ENCODE measurements at regions not wholly inside any gene's neighbourhood (a gene's known extent, or its start where the extent isn't known, plus 50 kb on each side); places are given as distances from the start of the nearest gene placed in this dataset.

DNA sequence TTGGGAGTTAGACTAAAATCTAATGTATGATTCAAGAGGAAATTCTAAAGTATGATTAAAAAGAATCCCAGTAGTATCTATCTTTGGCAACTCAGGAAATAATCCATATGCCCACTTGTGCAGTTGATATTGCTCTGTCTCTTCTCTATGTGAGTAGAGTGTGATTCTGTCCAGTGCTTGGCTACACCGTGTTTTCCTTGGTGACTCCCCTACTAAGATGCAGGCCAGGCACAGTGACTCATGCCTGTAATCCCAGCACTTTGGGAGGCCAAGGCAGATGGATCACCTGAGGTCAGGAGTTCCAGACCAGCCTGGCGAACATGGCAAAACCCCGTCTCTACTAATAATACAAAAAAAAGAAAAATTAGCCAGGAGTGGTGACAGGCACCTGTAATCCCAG lies 495.4 kb downstream of the MAT2B start:
- no peak overlapping the region for H3K4me2 ChIP-seq (ENCODE audit: low read length)
- H3K4me1 ChIP-seq (ENCODE audit: control insufficient read depth, insufficient read depth, low read length), result no peaks in the 10 kb centered on the region
- H3K4me3 ChIP-seq (ENCODE audit: low read length), result no peak overlapping the region
- no peak overlapping the region for H3K9ac ChIP-seq (ENCODE audit: low read depth, low read length)
- H3K9me3 ChIP-seq (replicated peaks; ENCODE audit: low read length), result no peaks in the 10 kb centered on the region
- H3K36me3 ChIP-seq (ENCODE audit: insufficient read depth, low read length), result no peaks in the 10 kb centered on the region
- no peaks in the 10 kb centered on the region for H3K27me3 ChIP-seq (ENCODE audit: control insufficient read depth, insufficient read depth, low read length)

- Histone ChIP-seq H3K4me3 (ENCODE audit: low read length) (no peak overlapping the region), H3K36me3 (ENCODE audit: insufficient read depth, low read length) (no peaks in the 10 kb centered on the region), H3K4me2 (ENCODE audit: low read length) (no peak overlapping the region), H3K9ac (ENCODE audit: low read depth, low read length) (no peak overlapping the region), H3K27me3 (ENCODE audit: control insufficient read depth, insufficient read depth, low read length) (no peaks in the 10 kb centered on the region), H3K9me3 (replicated peaks; ENCODE audit: low read length) (no peaks in the 10 kb centered on the region), H3K4me1 (ENCODE audit: control insufficient read depth, insufficient read depth, low read length) (no peaks in the 10 kb centered on the region)
Observed at GRCh38 chr5:164002214-164002613, 496.8 kb downstream of the MAT2B start.

DNA sequence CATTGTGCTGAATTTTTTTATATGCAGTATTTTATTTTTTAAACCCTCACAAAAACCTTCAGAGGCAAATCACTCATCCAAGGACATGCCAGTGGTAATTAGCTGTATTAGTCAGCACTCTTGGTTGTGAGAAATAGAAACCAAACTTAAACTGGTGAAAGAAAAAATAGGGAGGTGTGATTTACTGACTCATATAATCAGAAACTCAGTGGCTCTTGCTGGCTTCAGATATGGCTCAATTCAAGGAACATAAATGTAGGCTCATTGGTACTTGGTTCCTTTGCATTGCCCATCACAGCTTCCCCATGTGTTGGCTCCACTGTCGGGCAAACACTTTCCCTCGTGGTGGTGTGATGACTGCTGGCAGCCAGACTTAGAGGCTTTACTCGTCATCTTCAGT lies 497.2 kb downstream of the MAT2B start:
- H3K36me3 ChIP-seq (ENCODE audit: insufficient read depth, low read length), result no peaks in the 10 kb centered on the region
- H3K4me3 ChIP-seq (ENCODE audit: low read length), result no peak overlapping the region
- no peak overlapping the region for H3K4me2 ChIP-seq (ENCODE audit: low read length)
- H3K9me3 ChIP-seq (replicated peaks; ENCODE audit: low read length), result no peaks in the 10 kb centered on the region
- H3K9ac ChIP-seq (ENCODE audit: low read depth, low read length), result no peak overlapping the region
- H3K27me3 ChIP-seq (ENCODE audit: control insufficient read depth, insufficient read depth, low read length), result no peaks in the 10 kb centered on the region
- H3K4me1 ChIP-seq (ENCODE audit: control insufficient read depth, insufficient read depth, low read length), result no peaks in the 10 kb centered on the region

DNA sequence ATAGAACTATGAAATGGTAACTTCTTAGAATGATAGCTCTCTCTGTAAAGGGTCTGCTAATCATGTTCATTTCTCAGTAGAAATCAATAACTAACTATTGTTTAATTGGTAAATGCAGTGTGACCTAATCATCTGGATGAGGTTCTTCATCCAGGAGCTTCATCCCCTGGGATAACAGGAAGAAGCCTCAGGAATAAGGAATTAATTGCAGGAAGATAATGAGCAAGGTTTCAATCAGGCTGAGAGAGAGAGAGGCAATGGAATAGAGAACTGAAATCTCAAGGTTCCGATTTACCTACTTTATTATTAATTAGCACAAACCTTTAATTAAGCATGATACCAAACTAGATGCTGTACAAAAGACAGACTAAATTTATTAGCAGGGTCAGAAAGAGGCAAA lies 499.7 kb downstream of the MAT2B start:
- Histone ChIP-seq H3K9ac (ENCODE audit: low read depth, low read length) (no peak overlapping the region), H3K4me3 (ENCODE audit: low read length) (no peak overlapping the region), H3K4me2 (ENCODE audit: low read length) (no peak overlapping the region), H3K4me1 (ENCODE audit: control insufficient read depth, insufficient read depth, low read length) (no peaks in the 10 kb centered on the region), H3K36me3 (ENCODE audit: insufficient read depth, low read length) (no peaks in the 10 kb centered on the region), H3K27me3 (ENCODE audit: control insufficient read depth, insufficient read depth, low read length) (no peaks in the 10 kb centered on the region), H3K9me3 (replicated peaks; ENCODE audit: low read length) (no peaks in the 10 kb centered on the region)

- Histone ChIP-seq H3K4me2 (ENCODE audit: low read length) (no peak overlapping the region), H3K4me1 (ENCODE audit: control insufficient read depth, insufficient read depth, low read length) (no peaks in the 10 kb centered on the region), H3K4me3 (ENCODE audit: low read length) (no peak overlapping the region), H3K9me3 (replicated peaks; ENCODE audit: low read length) (no peaks in the 10 kb centered on the region), H3K9ac (ENCODE audit: low read depth, low read length) (no peak overlapping the region), H3K36me3 (ENCODE audit: insufficient read depth, low read length) (no peaks in the 10 kb centered on the region), H3K27me3 (ENCODE audit: control insufficient read depth, insufficient read depth, low read length) (no peaks in the 10 kb centered on the region)
Observed at GRCh38 chr5:164007064-164007463, 501.6 kb downstream of the MAT2B start.

DNA sequence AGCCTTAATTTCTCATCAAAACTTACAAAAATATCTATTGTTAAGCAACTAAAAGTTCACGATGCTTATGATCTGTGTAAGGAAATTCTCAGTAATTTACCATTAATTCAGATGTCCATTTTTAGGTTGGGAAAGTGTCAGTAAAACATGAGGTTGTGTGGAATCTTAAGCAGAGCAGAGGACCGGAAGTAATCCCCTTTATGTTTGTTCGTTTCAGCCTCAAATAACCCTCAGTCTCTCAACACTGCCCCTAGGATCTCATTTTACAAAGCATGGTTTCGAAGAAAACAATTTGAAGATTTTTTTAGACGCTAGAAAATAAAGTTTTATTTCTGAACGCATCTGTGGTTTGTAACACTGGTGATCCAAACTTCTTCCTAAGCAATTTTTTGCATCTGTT lies 504.2 kb downstream of the MAT2B start:
- Histone ChIP-seq H3K9me3 (replicated peaks; ENCODE audit: low read length) (no peaks in the 10 kb centered on the region), H3K9ac (ENCODE audit: low read depth, low read length) (no peak overlapping the region), H3K4me1 (ENCODE audit: control insufficient read depth, insufficient read depth, low read length) (no peaks in the 10 kb centered on the region), H3K4me2 (ENCODE audit: low read length) (no peak overlapping the region), H3K4me3 (ENCODE audit: low read length) (no peak overlapping the region), H3K27me3 (ENCODE audit: control insufficient read depth, insufficient read depth, low read length) (no peaks in the 10 kb centered on the region), H3K36me3 (ENCODE audit: insufficient read depth, low read length) (no peaks in the 10 kb centered on the region)

DNA sequence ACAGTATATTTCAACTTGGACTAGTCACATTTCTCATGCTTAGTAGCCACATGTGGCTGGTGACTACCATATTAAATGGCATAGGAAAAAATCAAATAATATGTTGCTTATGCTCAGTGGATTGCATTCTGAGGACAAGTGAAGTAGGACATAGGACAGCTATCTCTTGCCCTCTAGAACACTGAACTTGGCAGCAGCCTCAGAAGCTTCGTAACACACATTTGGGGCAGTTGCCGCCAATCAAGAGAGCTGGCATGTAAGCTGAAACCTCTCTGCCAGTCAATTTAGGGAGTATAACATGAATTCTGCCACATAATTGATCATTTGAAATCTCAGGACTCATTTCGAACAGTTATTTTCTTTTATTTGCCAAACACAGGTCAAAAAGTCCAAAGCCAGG lies 505.5 kb downstream of the MAT2B start:
- no peaks in the 10 kb centered on the region for H3K27me3 ChIP-seq (ENCODE audit: control insufficient read depth, insufficient read depth, low read length)
- H3K36me3 ChIP-seq (ENCODE audit: insufficient read depth, low read length), result no peaks in the 10 kb centered on the region
- H3K4me3 ChIP-seq (ENCODE audit: low read length), result no peak overlapping the region
- H3K9me3 ChIP-seq (replicated peaks; ENCODE audit: low read length), result no peaks in the 10 kb centered on the region
- H3K9ac ChIP-seq (ENCODE audit: low read depth, low read length), result no peak overlapping the region
- H3K4me1 ChIP-seq (ENCODE audit: control insufficient read depth, insufficient read depth, low read length), result no peaks in the 10 kb centered on the region
- H3K4me2 ChIP-seq (ENCODE audit: low read length), result no peak overlapping the region

DNA sequence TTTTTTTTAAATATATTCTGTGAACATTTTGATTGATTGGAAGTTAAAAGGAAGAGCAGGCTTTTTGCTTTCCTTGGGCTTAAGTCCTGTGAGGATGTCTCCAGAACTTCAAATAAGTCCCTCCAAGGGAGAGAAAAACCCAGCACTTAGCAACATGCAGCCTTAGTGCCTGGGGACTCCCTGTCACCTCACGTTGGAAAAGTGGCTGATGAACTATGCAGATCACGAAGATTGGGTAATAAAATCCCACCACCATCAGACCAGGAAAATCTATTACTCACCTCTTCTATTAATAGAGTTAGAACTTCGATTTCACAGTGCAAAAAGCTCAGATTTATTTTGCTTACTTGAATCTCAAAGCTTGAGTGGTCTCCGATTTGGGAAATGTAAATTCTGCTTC lies 507.0 kb downstream of the MAT2B start:
- H3K4me3 ChIP-seq (ENCODE audit: low read length), result no peak overlapping the region
- H3K9me3 ChIP-seq (replicated peaks; ENCODE audit: low read length), result no peaks in the 10 kb centered on the region
- H3K36me3 ChIP-seq (ENCODE audit: insufficient read depth, low read length), result no peaks in the 10 kb centered on the region
- H3K4me2 ChIP-seq (ENCODE audit: low read length), result no peak overlapping the region
- H3K27me3 ChIP-seq (ENCODE audit: control insufficient read depth, insufficient read depth, low read length), result no peaks in the 10 kb centered on the region
- H3K4me1 ChIP-seq (ENCODE audit: control insufficient read depth, insufficient read depth, low read length), result no peaks in the 10 kb centered on the region
- H3K9ac ChIP-seq (ENCODE audit: low read depth, low read length), result no peak overlapping the region

- no peaks in the 10 kb centered on the region for H3K36me3 ChIP-seq (ENCODE audit: insufficient read depth, low read length)
- H3K9ac ChIP-seq (ENCODE audit: low read depth, low read length), result no peak overlapping the region
- no peaks in the 10 kb centered on the region for H3K4me1 ChIP-seq (ENCODE audit: control insufficient read depth, insufficient read depth, low read length)
- no peaks in the 10 kb centered on the region for H3K9me3 ChIP-seq (replicated peaks; ENCODE audit: low read length)
- no peak overlapping the region for H3K4me2 ChIP-seq (ENCODE audit: low read length)
- H3K4me3 ChIP-seq (ENCODE audit: low read length), result no peak overlapping the region
- H3K27me3 ChIP-seq (ENCODE audit: control insufficient read depth, insufficient read depth, low read length), result no peaks in the 10 kb centered on the region
Observed at GRCh38 chr5:164013077-164013670, 507.8 kb downstream of the MAT2B start.

DNA sequence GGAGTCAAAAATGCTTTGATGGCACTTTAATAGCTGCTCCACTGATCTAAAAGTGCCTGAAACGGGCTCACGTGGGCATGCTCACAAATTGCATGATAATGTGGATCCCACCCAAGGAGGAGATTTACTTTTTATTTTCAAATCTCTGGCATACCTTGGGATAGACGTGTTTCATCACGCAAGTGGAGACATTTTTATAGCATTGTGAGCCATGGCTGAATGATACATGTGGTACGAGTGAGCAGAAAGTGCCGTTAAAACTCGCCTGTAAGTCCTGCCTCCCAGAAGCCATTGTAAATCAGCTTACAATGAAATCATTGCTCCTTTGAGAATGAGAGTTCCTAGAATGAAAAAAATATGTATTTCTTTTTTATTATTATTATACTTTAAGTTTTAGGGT lies 514.7 kb downstream of the MAT2B start:
- Histone ChIP-seq H3K36me3 (ENCODE audit: insufficient read depth, low read length) (no peaks in the 10 kb centered on the region), H3K9me3 (replicated peaks; ENCODE audit: low read length) (no peaks in the 10 kb centered on the region), H3K4me3 (ENCODE audit: low read length) (no peak overlapping the region), H3K4me1 (ENCODE audit: control insufficient read depth, insufficient read depth, low read length) (no peaks in the 10 kb centered on the region), H3K27me3 (ENCODE audit: control insufficient read depth, insufficient read depth, low read length) (no peaks in the 10 kb centered on the region), H3K9ac (ENCODE audit: low read depth, low read length) (no peak overlapping the region), H3K4me2 (ENCODE audit: low read length) (no peak overlapping the region)

DNA sequence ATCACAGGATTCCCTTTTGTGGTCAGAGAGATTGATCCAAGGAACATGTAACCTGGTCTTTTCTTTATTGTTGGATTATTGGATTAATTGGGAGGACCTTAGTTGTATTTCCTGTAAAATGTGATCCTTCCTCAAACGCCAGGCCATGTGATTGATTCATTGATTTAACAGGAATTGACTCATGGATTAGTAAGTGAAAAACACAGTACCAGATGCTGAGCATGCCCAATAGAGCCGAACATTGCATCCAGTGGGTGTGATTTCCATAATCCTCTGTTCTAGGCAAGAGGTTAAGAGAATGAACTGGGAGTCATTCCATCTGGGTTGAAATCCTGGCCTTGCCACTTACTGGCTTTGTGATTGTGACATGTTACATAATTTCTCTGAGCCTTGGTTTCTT lies 522.3 kb downstream of the MAT2B start:
- H3K36me3 ChIP-seq (ENCODE audit: insufficient read depth, low read length), result no peaks in the 10 kb centered on the region
- no peak overlapping the region for H3K9ac ChIP-seq (ENCODE audit: low read depth, low read length)
- H3K4me3 ChIP-seq (ENCODE audit: low read length), result no peak overlapping the region
- H3K4me2 ChIP-seq (ENCODE audit: low read length), result no peak overlapping the region
- H3K9me3 ChIP-seq (replicated peaks; ENCODE audit: low read length), result no peaks in the 10 kb centered on the region
- no peaks in the 10 kb centered on the region for H3K27me3 ChIP-seq (ENCODE audit: control insufficient read depth, insufficient read depth, low read length)
- no peaks in the 10 kb centered on the region for H3K4me1 ChIP-seq (ENCODE audit: control insufficient read depth, insufficient read depth, low read length)

DNA sequence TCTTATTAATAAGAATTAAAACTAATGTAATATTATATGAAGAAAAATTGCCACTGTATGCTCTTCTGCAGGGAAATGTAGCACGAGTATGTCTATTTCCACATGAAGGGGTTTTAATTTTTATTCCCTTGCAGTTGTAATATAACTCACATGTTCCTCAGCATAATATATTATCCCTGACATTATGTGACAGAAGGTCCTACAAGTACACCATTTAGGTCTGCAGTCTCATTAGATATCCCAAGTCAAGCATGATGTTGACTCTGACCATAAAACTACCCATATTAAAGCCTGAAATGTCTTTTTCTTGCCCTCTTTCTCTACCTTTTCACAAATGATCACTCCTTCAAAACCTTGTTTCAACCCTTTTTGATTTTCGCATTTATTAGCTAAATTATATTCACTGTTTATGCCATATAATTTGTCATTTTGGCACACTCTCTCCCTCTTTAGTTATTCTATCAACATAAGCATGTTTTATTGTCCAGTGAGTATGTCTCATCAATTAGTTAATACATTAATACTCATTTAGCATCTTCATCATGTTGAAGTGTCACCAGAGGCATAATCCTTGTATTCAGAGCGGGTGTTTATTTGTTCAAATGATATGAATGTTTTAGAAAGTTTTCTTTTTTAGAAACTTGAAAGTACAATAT lies 532.8 kb downstream of the MAT2B start:
- H3K36me3 ChIP-seq (ENCODE audit: insufficient read depth, low read length), result no peaks in the 10 kb centered on the region
- H3K4me1 ChIP-seq (ENCODE audit: control insufficient read depth, insufficient read depth, low read length), result no peaks in the 10 kb centered on the region
- no peaks in the 10 kb centered on the region for H3K9me3 ChIP-seq (replicated peaks; ENCODE audit: low read length)
- no peak overlapping the region for H3K4me2 ChIP-seq (ENCODE audit: low read length)
- no peak overlapping the region for H3K9ac ChIP-seq (ENCODE audit: low read depth, low read length)
- no peaks in the 10 kb centered on the region for H3K27me3 ChIP-seq (ENCODE audit: control insufficient read depth, insufficient read depth, low read length)
- no peak overlapping the region for H3K4me3 ChIP-seq (ENCODE audit: low read length)
